ENCODE measurements at regions not wholly inside any gene's neighbourhood (a gene's known extent, or its start where the extent isn't known, plus 50 kb on each side); places are given as distances from the start of the nearest gene placed in this dataset.

GRCh38 chr2:129233751-129234406 is 745.6 kb upstream of the RAB6C start:
- Histone ChIP-seq H4K20me1 (ENCODE audit: control insufficient read depth, insufficient read depth, low read depth, low read length) (no peaks in the 10 kb centered on the region), H3K27ac (ENCODE audit: low read depth, low read length) (no peak overlapping the region), H3K9me2 (replicated peaks; ENCODE audit: control insufficient read depth, low read length) (no peaks in the 10 kb centered on the region), H3K4me2 (ENCODE audit: low read length) (no peak overlapping the region), H3K4me1 (ENCODE audit: control insufficient read depth, low read length) (no peaks in the 10 kb centered on the region), H3K36me3 (ENCODE audit: control insufficient read depth, low read length) (no peaks in the 10 kb centered on the region), H3K4me3 (ENCODE audit: low read length) (no peak overlapping the region), H3F3A (ENCODE audit: control insufficient read depth, insufficient read depth) (no peaks in the 10 kb centered on the region), H3K27me3 (ENCODE audit: control insufficient read depth, low read length) (no peaks in the 10 kb centered on the region), H3K9me3 (ENCODE audit: control insufficient read depth, insufficient read depth, low read length) (no peaks in the 10 kb centered on the region), H3K79me2 (ENCODE audit: control insufficient read depth, low read length) (no peaks in the 10 kb centered on the region)
- no peak for TF ChIP-seq CTCF (IDR thresholded peaks at IDR 0.05; ENCODE audit: low read depth, low read length, poor library complexity, severe bottlenecking)
- no peak for TF ChIP-seq EZH2phosphoT487 (IDR thresholded peaks at IDR 0.05; ENCODE audit: borderline replicate concordance, low read length)

GRCh38 chr2:129236601-129237000 is 742.9 kb upstream of the RAB6C start:
- H3K4me2 ChIP-seq (ENCODE audit: low read length): no peak overlapping the region
- TF ChIP-seq EZH2phosphoT487 (IDR thresholded peaks at IDR 0.05; ENCODE audit: borderline replicate concordance, low read length): no peak
- TF ChIP-seq CTCF (IDR thresholded peaks at IDR 0.05; ENCODE audit: low read depth, low read length, poor library complexity, severe bottlenecking): no peak
- no peaks in the 10 kb centered on the region for H3F3A ChIP-seq (ENCODE audit: control insufficient read depth, insufficient read depth)
- H3K4me3 ChIP-seq (ENCODE audit: low read length): no peak overlapping the region
- H3K27ac ChIP-seq (ENCODE audit: low read depth, low read length): no peak overlapping the region
- no peaks in the 10 kb centered on the region for H3K4me1 ChIP-seq (ENCODE audit: control insufficient read depth, low read length)
- H3K36me3 ChIP-seq (ENCODE audit: control insufficient read depth, low read length): no peaks in the 10 kb centered on the region
- no peaks in the 10 kb centered on the region for H3K9me3 ChIP-seq (ENCODE audit: control insufficient read depth, insufficient read depth, low read length)
- H3K9me2 ChIP-seq (replicated peaks; ENCODE audit: control insufficient read depth, low read length): no peaks in the 10 kb centered on the region
- H4K20me1 ChIP-seq (ENCODE audit: control insufficient read depth, insufficient read depth, low read depth, low read length): no peaks in the 10 kb centered on the region
- H3K79me2 ChIP-seq (ENCODE audit: control insufficient read depth, low read length): no peaks in the 10 kb centered on the region
- H3K27me3 ChIP-seq (ENCODE audit: control insufficient read depth, low read length): no peaks in the 10 kb centered on the region

GRCh38 chr2:129237966-129238725 is 741.3 kb upstream of the RAB6C start:
- TF ChIP-seq EZH2phosphoT487 (IDR thresholded peaks at IDR 0.05; ENCODE audit: borderline replicate concordance, low read length) (no peak), CTCF (IDR thresholded peaks at IDR 0.05; ENCODE audit: low read depth, low read length, poor library complexity, severe bottlenecking) (no peak)

More at GRCh38 chr2:129237966-129238725, 741.3 kb upstream of the RAB6C start:
- H4K20me1 ChIP-seq (ENCODE audit: control insufficient read depth, insufficient read depth, low read depth, low read length): no peaks in the 10 kb centered on the region
- no peaks in the 10 kb centered on the region for H3K9me2 ChIP-seq (replicated peaks; ENCODE audit: control insufficient read depth, low read length)
- H3K27me3 ChIP-seq (ENCODE audit: control insufficient read depth, low read length): no peaks in the 10 kb centered on the region
- H3F3A ChIP-seq (ENCODE audit: control insufficient read depth, insufficient read depth): no peaks in the 10 kb centered on the region
- H3K9me3 ChIP-seq (ENCODE audit: control insufficient read depth, insufficient read depth, low read length): no peaks in the 10 kb centered on the region
- H3K4me2 ChIP-seq (ENCODE audit: low read length): no peak overlapping the region
- H3K79me2 ChIP-seq (ENCODE audit: control insufficient read depth, low read length): no peaks in the 10 kb centered on the region
- H3K4me3 ChIP-seq (ENCODE audit: low read length): no peak overlapping the region
- no peaks in the 10 kb centered on the region for H3K4me1 ChIP-seq (ENCODE audit: control insufficient read depth, low read length)
- H3K36me3 ChIP-seq (ENCODE audit: control insufficient read depth, low read length): no peaks in the 10 kb centered on the region
- H3K27ac ChIP-seq (ENCODE audit: low read depth, low read length): no peak overlapping the region

All from DOHH2 (cell line).